Smooth muscle cell (in vitro differentiated cells): ENCODE measurements at regions not wholly inside any gene's neighbourhood (a gene's known extent, or its start where the extent isn't known, plus 50 kb on each side); places are given as distances from the start of the nearest gene placed in this dataset.

Experiments used
- DNase-seq: peaks from one replicate; lab custom pipeline; 2025; ENCODE audit not compliant: unreplicated experiment; lab: John Stamatoyannopoulos, UW
- H2AFZ ChIP-seq: fragments of 200-600 bp; sonication (generic); 2 replicates; pipeline ENCODE4 v1.6.0; 2016; ENCODE audit warnings: antibody characterized with exemption, low read depth, mild to moderate bottlenecking
- H3F3A ChIP-seq: fragments of 200-600 bp; sonication (generic); 2 replicates; pipeline ENCODE4 v1.6.0; 2017; ENCODE audit warnings: antibody characterized with exemption, low read depth
- H3K27ac ChIP-seq: fragments of 200-600 bp; sonication (generic); 2 replicates; pipeline ENCODE4 v1.5.1; 2016; ENCODE audit warnings: low read depth, mild to moderate bottlenecking
- H3K27me3 ChIP-seq: fragments of 200-600 bp; sonication (generic); 2 replicates; pipeline ENCODE4 v1.6.1; 2016; ENCODE audit warnings: low read depth, mild to moderate bottlenecking
- H3K36me3 ChIP-seq: fragments of 200-600 bp; sonication (generic); 2 replicates; pipeline ENCODE4 v1.5.1; 2016; ENCODE audit warnings: low read depth
- H3K4me1 ChIP-seq: fragments of 200-600 bp; sonication (generic); 2 replicates; pipeline ENCODE4 v1.5.1; 2016; ENCODE audit warnings: low read depth
- H3K4me2 ChIP-seq: fragments of 200-600 bp; sonication (generic); 2 replicates; pipeline ENCODE4 v1.6.0; 2016; ENCODE audit warnings: mild to moderate bottlenecking
- H3K4me3 ChIP-seq: fragments of 200-600 bp; sonication (generic); 2 replicates; pipeline ENCODE4 v1.5.1; 2016; ENCODE audit warnings: mild to moderate bottlenecking
- H3K79me2 ChIP-seq: fragments of 200-600 bp; sonication (generic); 2 replicates; pipeline ENCODE4 v1.6.0; 2016; ENCODE audit warnings: low read depth, mild to moderate bottlenecking
- H3K9ac ChIP-seq: fragments of 200-600 bp; sonication (generic); 2 replicates; pipeline ENCODE4 v1.6.0; 2016; ENCODE audit warnings: low read depth
- H3K9me3 ChIP-seq: fragments of 200-600 bp; sonication (generic); replicated peaks from 2 replicates; pipeline ENCODE4 v1.5.1; 2016; ENCODE audit warnings: low read depth
- H4K20me1 ChIP-seq: fragments of 200-600 bp; sonication (generic); 2 replicates; pipeline ENCODE4 v1.6.0; 2016; ENCODE audit warnings: low read depth
- CTCF ChIP-seq: fragments of 200-600 bp; sonication (generic); IDR thresholded peaks from 2 replicates; pipeline ENCODE4 v1.5.1; 2017; ENCODE audit warnings: borderline replicate concordance, mild to moderate bottlenecking, antibody characterized with exemption; ENCODE audit not compliant: insufficient read depth, poor library complexity, severe bottlenecking
- WGBS: methylation state at CpG from one replicate; pipeline ENCODE4 v1.1.7; 2016; ENCODE audit warnings: low lambda C conversion rate; 5-methylcytosine and 5-hydroxymethylcytosine counted together

GRCh38 chr2:226680719-226681118 is 118.9 kb downstream of the IRS1 start:
- Histone ChIP-seq H3K36me3 (no peaks in the 10 kb centered on the region), H2AFZ (no peak overlapping the region), H3K4me2 (no peak overlapping the region), H3K9me3 (no peaks in the 10 kb centered on the region), H3K9ac (no peak overlapping the region), H3F3A (no peaks in the 10 kb centered on the region), H4K20me1 (no peaks in the 10 kb centered on the region), H3K27me3 (no peaks in the 10 kb centered on the region), H3K4me1 (no peaks in the 10 kb centered on the region), H3K27ac (no peak overlapping the region), H3K79me2 (no peaks in the 10 kb centered on the region), H3K4me3 (no peak overlapping the region)
- no peak for DNase-seq
- WGBS = 81% methylated on average over 3 of the region's 3 CpGs
- TF ChIP-seq CTCF = no peak

- H3K4me2 ChIP-seq = no peak overlapping the region
- no peaks in the 10 kb centered on the region for H4K20me1 ChIP-seq
- DNase-seq = no peak
- H3K79me2 ChIP-seq = no peaks in the 10 kb centered on the region
- no peak for TF ChIP-seq CTCF
- no peak overlapping the region for H3K4me3 ChIP-seq
- 90% methylated on average over 7 of the region's 7 CpGs for WGBS
- H3K27me3 ChIP-seq = no peaks in the 10 kb centered on the region
- no peaks in the 10 kb centered on the region for H3K9me3 ChIP-seq
- H3K36me3 ChIP-seq = no peaks in the 10 kb centered on the region
- no peaks in the 10 kb centered on the region for H3F3A ChIP-seq
- no peak overlapping the region for H3K27ac ChIP-seq
- H2AFZ ChIP-seq = no peak overlapping the region
- H3K9ac ChIP-seq = no peak overlapping the region
- no peaks in the 10 kb centered on the region for H3K4me1 ChIP-seq
These were observed 120.1 kb downstream of the IRS1 start for GRCh38 chr2:226679389-226680065.

- no peaks in the 10 kb centered on the region for H4K20me1 ChIP-seq
- H3K9me3 ChIP-seq = no peaks in the 10 kb centered on the region
- H3K9ac ChIP-seq = no peak overlapping the region
- H3K27me3 ChIP-seq = no peaks in the 10 kb centered on the region
- peaks cover 5% of the 10 kb centered on the region for H3F3A ChIP-seq
- no peaks in the 10 kb centered on the region for H3K36me3 ChIP-seq
- no peak overlapping the region for H3K4me2 ChIP-seq
- H2AFZ ChIP-seq = no peak overlapping the region
- H3K79me2 ChIP-seq = no peaks in the 10 kb centered on the region
- WGBS = 90% methylated on average over 4 of the region's 4 CpGs
- H3K4me3 ChIP-seq = no peak overlapping the region
- no peak for TF ChIP-seq CTCF
- H3K27ac ChIP-seq = no peak overlapping the region
- no peak for DNase-seq
- no peaks in the 10 kb centered on the region for H3K4me1 ChIP-seq
These were observed 121.2 kb downstream of the IRS1 start for GRCh38 chr2:226678422-226678821.

- Histone ChIP-seq H3K9me3 (no peaks in the 10 kb centered on the region), H3K27me3 (no peaks in the 10 kb centered on the region), H2AFZ (no peak overlapping the region), H3K4me3 (no peak overlapping the region), H3K4me1 (no peaks in the 10 kb centered on the region), H3F3A (peaks cover 8% of the 10 kb centered on the region), H3K9ac (no peak overlapping the region), H3K36me3 (no peaks in the 10 kb centered on the region), H3K27ac (no peak overlapping the region), H4K20me1 (no peaks in the 10 kb centered on the region), H3K4me2 (no peak overlapping the region), H3K79me2 (no peaks in the 10 kb centered on the region)
- TF ChIP-seq CTCF = no peak
- WGBS = 94% methylated on average over 4 of the region's 4 CpGs
- DNase-seq = no peak
These were observed 122.5 kb downstream of the IRS1 start for GRCh38 chr2:226677080-226677479.
